ENCODE measurements at regions not wholly inside any gene's neighbourhood (a gene's known extent, or its start where the extent isn't known, plus 50 kb on each side); places are given as distances from the start of the nearest gene placed in this dataset.
A peak's percentile ranks its signal among the peaks of the same experiment; 100 is the strongest.
"Not testable (repeated sequence)": the region's sequence is repeated elsewhere in the genome, so short reads cannot be mapped to it uniquely, and the experiment has no call there.

DNA sequence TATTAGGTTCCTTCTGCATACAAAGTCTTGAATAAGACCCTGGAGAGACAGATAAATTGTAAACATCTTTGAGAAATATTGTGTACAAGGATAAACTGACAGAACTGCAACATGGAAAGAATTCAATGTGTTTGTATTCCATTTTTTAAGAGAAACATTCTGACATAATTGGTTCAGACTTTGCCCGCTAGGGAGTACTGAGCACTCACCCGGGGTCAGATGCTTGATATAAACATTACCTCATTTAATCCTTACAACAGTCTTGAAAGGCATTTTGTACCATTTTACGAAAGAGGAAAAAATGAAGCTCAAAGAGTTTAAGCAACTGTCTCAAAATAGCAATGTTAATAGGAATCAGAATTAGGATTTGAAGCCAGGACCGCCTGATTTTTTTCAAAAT is 416.7 kb upstream of the CRIM1 start:
- DNase-seq, result no peak

DNA sequence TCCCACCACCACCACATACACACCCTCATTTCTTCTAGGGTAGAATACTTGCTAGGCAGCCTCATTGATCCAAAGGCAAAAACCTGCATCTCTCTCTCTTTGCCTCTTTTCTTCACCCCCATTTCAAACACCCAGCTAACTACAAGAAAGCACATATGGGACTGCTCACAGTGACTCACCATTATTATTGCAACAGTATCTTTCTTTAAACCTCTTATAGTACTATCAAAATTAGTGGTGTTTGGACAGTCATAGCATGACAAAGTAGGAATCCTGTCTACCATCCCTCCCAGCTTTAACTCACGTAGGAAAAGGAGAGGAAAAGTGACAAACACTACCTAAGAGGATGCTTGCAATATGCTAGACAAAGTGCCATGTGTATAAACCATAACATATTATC is 422.5 kb upstream of the CRIM1 start:
- no peak for DNase-seq

DNA sequence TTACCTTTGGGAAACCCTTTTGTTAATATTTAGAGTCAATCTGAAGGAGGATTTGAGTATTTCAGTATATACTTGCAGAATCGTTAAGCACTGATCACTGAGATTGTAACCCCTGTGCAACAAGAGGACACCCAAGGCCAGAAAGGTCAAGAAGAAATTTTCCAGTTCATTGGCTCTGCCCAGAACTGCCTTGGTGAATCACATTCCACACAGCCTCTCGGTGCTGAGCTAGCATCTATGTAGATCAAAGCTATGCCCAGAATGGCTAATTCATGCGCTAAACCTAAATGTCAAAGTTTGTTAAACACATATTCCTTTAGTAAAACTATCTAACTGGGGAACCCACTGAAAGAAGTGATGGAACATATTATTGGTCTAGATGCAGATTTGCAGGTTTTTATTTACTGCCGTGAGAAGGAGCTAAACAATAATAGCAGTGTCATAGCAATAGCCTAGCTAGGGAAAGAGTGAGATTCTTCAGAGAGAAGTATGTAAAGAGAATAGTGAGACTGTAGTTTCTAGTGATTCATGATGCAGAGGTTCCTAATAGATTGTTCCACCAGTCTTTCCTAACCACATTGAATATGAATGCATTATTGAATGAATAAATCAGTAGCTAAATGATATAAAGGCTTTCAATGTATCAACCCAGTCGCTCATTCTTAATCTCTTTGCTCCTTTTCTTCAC is 423.2 kb upstream of the CRIM1 start:
- DNase-seq, result no peak

DNA sequence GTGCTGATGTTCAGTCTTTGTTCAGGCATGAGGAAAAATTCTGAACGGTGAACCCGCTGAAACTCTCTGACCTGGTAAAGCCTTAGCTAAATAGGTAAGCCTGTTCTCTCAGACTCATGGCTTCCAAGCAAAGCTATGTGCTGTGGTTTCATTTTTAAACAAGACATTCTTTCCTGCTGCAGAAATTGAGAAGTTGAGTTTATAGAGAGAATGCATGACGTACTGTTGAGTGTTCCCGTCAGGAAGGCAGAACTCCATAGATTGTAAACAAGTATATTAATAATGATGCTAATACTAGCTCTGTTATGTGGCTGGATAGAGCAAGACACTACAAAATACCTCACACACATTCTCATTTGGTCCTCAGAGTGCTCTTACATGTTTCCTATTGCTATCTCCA is 424.0 kb upstream of the CRIM1 start:
- DNase-seq, result no peak

DNA sequence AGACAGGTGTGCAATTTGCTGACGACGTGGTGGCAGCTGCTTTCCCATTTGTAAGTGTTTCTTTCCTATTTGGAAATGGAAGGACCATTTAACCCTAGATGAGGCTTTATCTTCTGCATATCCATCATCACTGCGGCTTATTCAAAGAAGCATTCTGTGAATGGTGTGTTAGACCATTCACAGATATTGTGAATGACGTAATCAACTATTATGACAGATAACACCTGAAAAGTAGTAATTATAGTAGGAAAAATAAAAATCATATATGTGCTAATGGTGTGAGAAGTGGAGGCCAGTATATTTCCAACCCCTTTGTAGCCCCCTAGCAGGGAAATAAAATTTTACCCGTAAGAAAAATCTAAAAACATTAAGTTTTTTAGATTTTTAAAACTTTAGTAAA is 424.5 kb upstream of the CRIM1 start:
- DNase-seq, result no peak

DNA sequence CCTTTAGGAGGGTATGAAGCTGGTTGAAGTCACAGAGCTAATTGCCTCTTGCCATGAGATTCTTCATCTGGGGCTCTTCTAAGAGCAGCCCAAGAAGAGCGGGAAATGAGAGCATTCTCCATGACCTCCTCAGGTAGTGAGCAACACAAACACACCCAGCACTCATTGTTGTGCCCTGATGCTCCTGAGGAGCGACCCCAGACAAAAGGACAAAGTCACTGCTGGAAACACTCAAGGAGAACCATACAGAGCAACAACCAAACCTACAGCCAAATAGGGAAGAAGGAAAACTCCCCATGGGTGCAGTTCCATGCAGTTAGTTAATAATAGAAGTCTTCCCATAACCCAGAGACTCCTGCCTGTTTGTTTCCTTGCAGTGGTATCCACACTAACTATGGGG is 426.0 kb upstream of the CRIM1 start:
- DNase-seq, result no peak

DNA sequence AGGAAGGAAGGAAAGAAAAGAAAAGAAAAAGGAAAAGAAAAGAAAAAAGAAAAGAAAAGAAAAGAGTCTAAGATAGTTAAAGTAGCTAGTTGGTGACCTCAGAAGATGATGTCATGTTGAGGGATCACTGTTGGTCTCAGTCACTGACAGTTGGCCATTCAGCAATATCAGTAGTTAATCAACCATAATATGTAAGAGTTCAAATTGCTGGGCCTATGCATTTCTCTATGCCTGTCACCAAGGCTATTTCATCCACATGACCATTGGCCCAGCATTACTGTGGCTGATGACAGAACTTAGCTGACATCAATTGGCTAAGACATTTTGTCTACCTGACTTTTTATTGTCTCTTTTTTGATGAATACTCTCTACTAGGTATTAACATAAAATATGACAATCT is 435.5 kb upstream of the CRIM1 start:
- no peak for DNase-seq

DNA sequence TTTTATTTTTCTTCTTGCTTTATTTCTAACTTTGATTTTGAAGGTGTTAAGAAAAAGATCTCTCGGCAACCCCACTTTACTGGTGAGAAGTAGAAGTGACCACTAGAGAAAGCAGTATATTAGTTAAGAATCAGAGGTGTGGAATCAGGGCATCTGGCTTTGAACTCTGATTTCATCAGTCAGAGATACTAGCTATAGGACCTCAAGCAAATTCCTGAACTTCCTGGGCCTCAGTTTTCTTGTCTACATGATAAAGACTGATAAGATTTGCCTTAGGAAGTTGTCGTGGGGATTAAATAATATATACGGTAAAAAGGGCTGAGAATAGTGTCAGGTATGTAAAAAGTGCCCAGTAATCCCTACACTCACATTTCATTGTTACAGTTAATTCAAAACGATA is 440.3 kb upstream of the CRIM1 start:
- no peak for DNase-seq

DNA sequence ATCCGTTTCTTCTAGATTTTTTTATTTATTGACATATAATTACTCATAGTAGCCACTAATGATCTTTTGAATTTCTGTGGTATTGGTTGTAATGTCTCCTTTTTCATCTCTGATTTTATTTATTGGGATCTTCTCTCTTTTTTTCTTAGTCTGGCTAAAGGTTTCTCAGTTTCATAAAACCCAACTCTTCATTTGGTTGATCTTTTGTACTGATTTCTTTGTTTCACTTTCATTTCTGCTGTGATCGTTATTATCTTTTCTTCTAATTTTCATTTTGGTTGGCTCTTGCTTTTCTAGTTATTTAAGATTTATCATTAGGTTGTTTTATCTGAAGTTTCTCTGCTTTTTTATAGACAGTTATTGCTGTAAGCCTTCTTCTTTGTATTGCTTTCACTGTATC is 463.6 kb upstream of the CRIM1 start:
- DNase-seq, result no peak

DNA sequence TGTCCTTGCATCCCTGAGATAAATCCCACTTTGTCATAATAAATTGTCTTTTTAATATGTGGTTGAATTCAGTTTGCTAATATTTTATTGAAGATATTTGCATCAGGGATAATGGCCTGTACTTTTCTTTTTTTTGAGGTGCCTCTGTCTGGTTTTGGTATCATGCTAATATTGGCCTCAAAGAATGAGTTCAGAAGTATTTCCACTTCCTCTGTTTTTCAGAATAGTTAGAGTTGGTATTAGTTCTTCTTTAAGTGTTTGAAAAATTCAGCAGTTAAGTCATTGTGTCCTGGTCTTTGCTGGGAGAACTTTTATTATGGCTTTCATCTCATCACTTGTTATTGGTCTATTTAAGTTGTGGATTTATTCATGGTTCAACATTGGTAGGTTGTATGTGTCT is 464.1 kb upstream of the CRIM1 start:
- DNase-seq, result no peak

DNA sequence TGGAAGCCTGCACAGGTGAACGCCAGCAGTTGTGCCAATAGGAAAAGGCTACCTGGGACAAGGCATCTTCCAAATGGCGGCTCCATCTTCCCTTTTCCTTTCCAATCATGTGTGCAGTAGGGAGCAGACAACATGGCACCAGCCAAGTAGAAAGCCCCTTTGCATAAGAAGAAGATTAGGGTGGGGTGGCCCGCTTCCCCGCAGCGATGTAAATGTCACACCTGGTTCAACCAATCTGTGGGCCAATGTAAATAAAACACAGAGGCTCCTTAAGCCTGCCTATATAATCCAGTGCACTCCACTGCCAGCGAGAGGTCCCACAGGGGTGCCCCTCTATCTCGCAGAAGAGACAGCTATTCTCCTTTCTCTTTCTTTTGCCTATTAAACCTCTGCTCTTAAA is 468.4 kb upstream of the CRIM1 start:
- DNase-seq, result no peak

DNA sequence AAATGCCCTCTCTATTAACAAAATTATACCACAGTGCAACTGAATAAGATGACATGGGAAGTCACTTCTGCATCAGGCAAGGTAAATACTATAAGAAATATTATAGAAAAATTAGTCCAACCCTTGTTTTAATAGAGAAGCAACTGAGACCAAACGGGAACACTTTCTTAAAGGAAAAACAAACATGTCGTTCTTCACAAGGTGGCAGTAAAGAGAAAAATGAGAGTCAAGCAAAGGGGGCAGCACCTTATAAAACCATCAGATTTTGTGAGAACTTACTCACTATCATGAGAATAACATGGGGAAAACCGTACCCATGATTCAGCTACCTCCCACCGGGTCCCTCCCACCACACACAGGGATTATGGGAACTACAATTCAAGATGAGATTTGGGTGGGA is 481.7 kb upstream of the CRIM1 start:
- no peak for DNase-seq

DNA sequence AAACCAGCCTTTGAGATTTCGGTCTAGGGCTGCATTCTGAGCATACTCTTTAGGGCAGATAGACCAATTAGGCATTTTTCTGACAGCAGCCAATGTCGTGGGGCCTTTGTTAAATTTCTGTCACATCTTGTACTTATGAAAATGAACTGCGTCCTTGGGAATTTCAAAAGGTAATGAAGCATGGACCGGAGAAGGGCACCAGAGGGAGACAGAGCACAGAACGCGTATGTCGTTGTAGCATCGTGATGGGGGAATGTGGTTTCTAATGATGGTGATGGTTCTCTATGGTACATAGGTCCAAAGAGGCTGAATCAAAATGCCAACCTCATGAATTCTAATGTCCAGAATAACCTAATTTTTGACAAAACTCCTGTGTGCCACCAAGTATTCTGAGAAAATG is 483.9 kb upstream of the CRIM1 start:
- no peak for DNase-seq

DNA sequence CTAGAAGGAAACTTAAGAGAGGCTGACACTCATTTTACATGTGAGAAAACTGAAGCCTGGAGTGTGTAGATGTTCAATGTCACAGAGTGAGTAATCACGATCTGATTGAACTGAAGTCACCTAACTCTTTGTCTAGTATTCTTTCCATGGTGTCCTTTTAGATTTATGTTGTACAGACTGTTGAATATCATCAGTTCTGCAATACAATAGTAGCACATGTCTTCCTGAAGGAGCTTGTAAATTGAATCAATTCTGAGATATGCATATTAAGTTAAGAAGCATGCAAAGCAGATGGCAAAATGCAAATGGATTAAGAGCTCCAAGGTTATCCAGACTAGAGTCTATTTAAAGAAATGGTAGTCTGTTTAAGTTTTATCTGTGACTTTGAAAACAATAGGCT is 484.9 kb upstream of the CRIM1 start:
- no peak for DNase-seq

DNA sequence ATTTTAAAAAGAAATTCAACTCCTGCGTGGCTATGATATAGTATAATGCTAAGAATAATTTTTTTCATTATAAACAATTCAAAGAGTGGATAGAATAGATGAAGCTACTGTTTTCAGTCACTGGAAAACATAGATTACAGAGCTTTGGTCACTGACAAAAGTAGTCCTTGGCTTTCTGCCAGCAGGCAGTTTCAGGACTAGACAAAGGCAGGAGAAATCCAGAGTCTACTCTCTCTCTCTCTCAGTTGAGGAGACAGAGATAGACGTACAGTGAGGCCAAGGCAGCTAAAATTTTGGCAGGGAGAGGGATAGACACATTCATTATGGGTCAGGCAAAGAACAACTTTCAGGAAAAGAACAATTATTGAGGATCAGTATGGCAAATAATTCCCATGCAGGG is 491.4 kb upstream of the CRIM1 start:
- peak; percentile 22 to 51 (median 30) for DNase-seq

DNA sequence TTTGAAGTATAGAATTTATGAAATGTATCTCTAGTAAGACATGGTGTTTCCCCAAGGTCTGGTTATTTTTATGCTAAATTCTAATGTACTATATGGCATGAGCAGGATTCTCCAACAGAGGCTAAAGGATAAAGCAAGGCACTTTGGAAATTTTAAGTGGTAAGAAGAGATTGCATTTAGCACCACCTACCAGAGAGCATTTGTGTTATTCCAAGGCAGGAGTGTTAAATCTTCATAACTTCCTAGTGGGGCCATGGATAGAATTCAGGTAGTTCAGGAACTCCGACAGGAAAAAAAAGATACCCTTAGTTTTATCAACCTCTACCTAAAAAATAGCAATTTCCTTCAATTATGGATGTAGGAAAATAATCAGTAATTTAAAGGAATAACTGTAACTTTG is 497.4 kb upstream of the CRIM1 start:
- DNase-seq, result no peak

DNA sequence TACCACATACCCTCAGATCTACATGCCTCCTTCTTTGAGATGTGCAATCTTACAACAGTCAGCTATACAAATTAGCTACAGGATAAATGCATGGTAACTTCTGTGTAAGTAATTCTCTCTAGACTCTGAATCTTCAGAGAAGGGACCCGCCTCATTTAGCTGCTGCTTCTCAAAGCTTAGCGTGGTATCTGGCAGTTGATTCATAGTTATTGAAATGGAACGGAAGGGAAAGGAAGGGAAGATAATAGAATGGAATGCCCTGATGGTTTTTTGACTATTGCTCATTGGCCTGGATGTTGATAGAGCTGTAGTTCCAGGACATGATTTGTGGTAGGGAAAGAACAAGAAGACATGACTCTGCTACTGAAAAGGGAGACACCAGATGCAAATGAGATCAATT is 498.1 kb upstream of the CRIM1 start:
- DNase-seq, result no peak

DNA sequence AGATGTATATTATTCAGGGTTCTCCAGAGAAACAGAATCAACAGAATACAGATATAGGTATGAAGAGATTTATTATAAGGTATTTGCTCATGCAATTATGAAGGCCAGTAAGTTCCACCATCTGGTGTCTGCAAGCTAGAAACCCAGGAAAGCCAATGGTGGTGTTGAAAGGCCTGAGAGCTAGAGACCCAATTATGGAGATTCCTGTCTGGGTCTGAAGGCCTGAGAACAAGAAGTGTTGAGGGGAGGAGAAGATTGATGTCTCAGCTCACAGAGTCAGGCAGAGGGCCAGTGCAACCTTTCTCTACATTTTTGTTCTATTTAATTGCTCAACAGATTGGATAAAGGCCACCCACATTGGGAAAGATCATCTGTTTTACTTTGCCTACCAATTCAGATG is 524.2 kb upstream of the CRIM1 start:
- DNase-seq, result no peak

DNA sequence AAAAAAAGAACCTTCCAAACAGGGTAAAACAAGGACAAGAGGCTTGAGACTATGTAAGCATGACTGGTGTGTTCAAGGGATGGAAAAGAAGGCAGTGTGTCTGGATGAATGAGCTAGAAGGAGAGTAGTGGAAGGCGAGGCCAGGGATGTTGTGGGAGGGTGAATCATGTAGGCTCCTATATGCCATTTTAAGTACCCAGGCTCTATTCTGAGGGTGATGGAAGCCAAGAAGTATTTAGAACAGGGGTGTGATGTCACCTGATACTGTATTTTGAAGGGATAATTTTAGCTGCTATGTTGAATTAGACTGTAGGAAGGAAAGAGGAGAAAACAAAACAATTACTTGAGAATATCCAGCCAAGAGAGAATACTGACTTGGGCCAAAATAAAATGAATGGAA is 524.7 kb upstream of the CRIM1 start:
- DNase-seq, result peak in 1 of 3 donors; percentile 0

DNA sequence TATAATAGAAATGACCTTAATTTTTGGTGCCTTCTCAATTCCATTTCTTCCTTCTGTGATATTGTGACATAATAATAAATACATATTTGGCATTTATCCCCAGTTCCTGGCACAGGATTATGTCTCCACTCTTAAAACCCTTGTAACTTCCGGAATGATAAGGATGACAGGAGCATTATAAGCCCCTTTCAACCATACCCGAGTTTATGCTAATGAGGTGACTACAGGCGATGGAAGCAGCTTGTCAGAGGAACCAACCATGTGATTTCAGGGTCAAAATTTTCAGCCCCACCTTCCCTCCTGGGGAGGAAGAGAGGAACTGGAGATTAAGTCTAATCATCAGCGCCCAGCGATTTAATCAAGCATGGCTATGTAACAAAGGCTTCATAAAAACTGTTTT is 528.5 kb upstream of the CRIM1 start:
- DNase-seq, result no peak

DNA sequence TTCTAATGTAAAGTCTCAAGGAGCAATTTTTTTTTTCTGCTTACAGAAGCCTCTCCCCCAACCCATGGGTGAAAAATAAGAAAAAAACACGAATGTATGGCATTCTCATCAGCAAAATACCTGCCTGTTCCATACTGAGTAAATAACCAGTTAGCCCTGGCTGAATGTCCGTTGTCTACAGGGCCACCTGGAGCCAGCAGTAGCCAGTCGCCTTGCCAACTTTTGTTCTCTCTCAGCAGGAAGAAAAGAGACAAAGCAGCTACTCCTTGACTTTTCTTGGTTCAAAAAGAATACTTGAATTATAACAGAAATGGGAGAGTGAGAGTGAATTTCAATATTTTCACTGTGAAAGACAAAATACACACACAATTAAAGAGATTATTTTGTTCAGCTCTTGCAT is 532.9 kb upstream of the CRIM1 start:
- DNase-seq, result no peak

DNA sequence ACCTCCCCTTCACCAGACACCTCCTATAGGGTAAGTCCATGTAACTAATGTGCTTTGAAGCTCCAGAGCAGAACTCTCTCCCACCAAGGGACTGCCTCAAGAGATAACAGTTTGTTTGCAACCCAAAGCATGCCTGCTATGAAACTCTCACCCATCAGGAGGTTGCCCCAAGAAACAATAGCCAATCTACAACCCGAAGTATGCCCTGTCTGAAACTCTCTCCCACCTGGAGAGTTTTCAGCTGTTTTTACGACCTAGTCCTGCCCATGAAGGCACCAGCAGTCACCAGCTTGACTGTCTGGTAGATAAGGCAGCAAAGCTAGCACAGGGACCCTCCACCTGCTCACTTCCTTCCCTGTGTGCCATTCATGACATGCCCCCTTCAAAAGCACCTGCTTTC is 533.9 kb upstream of the CRIM1 start:
- no peak for DNase-seq

DNA sequence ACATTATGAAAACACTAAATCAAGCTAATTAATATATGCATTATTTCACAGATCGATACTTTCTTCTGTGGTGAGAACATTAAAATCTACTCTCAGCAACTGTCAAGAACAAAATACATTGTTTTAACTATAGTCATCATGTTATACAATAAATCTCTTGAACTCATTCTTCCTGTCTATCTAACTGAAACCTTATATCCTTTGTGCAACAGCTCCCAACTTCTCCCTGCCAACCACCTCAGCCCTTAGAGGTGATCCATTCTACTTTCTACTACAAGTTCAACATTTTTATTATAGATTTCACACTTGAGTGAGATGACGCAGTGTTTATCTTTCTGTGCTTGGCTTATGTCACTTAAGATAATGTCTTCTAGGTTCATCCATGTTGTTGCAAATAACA is 535.2 kb upstream of the CRIM1 start:
- no peak for DNase-seq

DNA sequence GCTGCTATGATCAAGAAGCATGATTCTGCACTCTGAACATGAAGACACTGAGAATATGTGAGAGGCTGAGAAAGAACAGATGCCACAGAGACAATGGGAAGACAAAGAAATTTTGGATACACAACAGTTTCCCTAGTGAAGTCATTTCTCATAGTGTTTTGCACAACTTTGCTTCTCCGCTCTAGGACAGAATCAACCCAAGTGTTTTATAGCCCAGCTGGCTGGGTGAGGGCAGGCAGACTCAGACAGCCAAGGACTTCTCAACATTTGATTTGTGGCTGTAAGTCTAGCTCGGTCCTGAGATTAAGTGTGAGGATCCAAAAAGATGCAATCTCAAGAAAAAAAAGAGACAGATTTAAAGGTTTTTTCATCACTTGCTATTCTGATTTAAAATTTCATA is 536.5 kb upstream of the CRIM1 start:
- no peak for DNase-seq

DNA sequence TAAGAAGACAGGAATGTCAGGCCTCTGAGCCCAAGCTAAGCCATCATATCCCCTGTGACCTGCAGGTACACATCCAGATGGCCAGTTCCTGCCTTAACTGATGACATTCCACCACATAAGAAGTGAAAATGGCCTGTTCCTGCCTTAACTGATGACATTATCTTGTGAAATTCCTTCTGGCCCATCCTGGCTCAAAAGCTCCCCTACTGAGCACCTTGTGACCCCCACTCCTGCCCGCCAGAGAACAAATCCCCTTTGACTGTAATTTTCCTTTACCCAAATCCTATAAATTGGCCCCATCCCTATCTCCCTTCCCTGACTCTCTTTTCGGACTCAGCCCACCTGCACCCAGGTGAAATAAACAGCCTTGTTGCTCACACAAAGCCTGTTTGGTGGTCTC is 537.2 kb upstream of the CRIM1 start:
- not testable (repeated sequence) for DNase-seq

Data from muscle of back (tissue), 3 donors.